HG02623 (cell line): ENCODE measurements at regions not wholly inside any gene's neighbourhood (a gene's known extent, or its start where the extent isn't known, plus 50 kb on each side); places are given as distances from the start of the nearest gene placed in this dataset.
"Not testable (repeated sequence)": the region's sequence is repeated elsewhere in the genome, so short reads cannot be mapped to it uniquely, and the experiment has no call there.

Experiments
- ATAC-seq: cut with Tn5 transposase; IDR thresholded peaks from one replicate; pipeline ENCODE4 v1.9.1; 2021; ENCODE audit warnings: moderate library complexity; ENCODE audit not compliant: unreplicated experiment

GRCh38 chr11:14573539-14574057 is 53.4 kb upstream of the PSMA1 start:
- ATAC-seq: not testable (repeated sequence)

DNA sequence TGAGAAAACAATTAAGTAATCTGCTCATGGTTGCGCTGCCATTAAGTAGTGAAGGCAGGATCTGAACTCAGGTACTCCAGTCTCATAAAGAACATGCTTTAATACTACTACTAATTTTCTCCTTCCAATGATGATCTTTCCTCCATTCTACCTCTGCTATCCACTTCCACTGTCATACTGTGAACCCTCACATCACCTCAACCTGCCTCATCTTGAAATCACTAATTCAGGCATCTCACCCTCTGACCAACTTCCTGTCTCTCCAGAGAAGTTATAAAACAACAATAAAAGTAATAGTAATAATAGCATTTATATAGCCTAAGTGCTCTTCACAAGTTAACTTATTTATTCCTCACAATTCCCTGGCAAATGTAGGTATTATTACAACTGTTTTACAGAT is 57.1 kb upstream of the PSMA1 start:
- ATAC-seq: no peak

DNA sequence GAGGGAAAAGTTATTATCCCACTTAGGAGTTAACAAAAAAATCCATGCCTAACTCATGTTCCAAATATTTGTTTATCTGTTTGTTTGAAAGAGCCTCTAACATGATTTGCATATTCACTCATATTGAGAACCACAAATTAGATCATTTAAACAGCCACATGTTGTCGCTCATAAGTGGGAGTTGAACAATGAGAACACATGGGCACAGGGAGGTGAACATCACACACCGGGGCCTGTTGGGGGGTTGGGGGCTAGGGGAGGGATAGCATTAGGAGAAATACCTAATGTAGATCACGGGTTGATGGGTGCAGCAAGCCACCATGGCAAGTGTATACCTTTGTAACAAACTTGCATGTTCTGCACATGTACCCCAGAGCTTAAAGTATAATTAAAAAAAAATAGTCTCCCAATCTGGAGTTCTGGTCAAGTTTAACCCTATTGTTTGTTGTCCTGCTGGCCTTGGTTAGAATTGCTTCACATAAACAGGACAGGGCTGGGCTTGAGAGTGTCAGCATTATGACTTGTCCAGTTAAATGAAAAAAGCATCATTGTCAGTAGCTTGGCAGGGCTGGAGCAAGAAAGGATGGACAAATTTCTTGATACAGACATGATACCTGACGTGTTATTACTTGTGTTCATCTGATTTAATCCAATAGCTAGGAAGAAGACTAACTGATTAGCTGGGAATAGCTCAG is 57.8 kb upstream of the PSMA1 start:
- ATAC-seq: peak; percentile 18

- peak; percentile 100 for ATAC-seq
Observed at GRCh38 chr11:14578541-14578956, 58.4 kb upstream of the PSMA1 start.

GRCh38 chr11:14579646-14580045 is 59.5 kb upstream of the PSMA1 start:
- ATAC-seq: no peak

DNA sequence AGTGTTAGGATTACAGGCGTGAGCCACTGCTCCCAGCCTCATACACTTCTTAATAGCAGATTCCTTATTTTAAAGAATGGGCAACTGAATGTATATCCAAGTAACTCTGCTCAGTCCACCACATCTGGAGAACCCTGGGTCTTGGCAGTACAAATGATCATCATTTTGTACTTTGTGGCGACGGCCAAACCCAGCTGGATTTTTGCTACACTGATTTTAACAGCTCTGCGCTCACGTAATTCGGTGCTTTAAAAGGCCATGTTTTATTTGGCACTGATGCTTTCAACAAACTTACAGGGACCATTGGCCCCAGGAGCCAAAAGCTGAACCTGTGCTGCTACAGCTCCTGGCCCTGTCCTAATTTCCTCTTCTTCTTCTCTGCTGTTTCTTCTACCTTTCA is 60.8 kb upstream of the PDE3B start:
- ATAC-seq: no peak

GRCh38 chr11:14583252-14584034 is 60.2 kb upstream of the PDE3B start:
- no peak for ATAC-seq

GRCh38 chr11:14584035-14584363 is 59.6 kb upstream of the PDE3B start:
- no peak for ATAC-seq

- no peak for ATAC-seq
Observed at GRCh38 chr11:14584595-14584994, 59.0 kb upstream of the PDE3B start.

- no peak for ATAC-seq
Observed at GRCh38 chr11:14585438-14585837, 58.2 kb upstream of the PDE3B start.

GRCh38 chr11:14587258-14587657 is 56.3 kb upstream of the PDE3B start:
- no peak for ATAC-seq

GRCh38 chr11:14588681-14589080 is 54.9 kb upstream of the PDE3B start:
- no peak for ATAC-seq

- ATAC-seq: no peak
Observed at GRCh38 chr11:14589421-14589820, 54.2 kb upstream of the PDE3B start.

DNA sequence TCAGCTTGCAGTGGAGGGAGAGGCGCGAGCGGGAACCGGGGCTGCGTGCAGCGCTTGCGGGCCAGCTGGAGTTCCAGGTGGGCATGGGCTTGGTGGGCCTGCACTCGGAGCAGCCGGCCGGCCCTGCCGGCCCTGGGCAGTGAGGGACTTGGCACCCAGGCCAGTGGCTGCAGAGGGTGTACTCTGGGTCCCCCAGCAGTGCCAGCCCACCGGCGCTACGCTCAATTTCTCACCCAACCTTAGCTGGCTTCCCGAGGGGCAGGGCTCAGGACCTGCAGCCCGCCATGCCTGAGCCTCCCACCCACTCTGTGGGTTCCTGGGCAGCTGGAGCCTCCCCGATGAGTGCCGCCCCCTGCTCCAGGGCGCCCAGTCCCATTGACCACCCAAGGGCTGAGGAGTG is 52.6 kb upstream of the PDE3B start:
- not testable (repeated sequence) for ATAC-seq

DNA sequence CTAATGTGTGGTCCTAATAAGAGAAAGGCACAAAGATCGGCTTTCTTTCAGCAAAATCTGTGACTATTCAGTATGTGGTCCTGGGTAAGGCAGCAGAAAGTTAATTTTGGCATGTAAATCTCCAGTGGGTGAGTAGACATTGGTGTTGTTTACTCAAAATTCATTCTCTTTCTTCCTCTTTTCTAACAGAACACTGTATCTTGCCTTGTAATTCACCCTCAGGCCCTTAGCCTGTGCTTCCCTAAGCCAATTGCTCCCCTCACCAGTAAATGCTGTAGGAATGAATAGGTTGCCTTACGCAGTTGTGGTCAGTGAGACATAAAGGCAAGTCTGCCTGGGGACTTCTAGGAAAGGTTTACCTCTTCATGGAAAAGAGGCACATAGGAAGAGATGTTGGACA is 49.9 kb upstream of the PDE3B start:
- no peak for ATAC-seq
